Caco-2 (cell line): ENCODE measurements at regions not wholly inside any gene's neighbourhood (a gene's known extent, or its start where the extent isn't known, plus 50 kb on each side); places are given as distances from the start of the nearest gene placed in this dataset.

Experiments
- BruUV-seq: library from RNA; stranded (reverse); fragments of 400-500 nt; replicated peaks from 2 replicates; lab custom pipeline; 2021; lab: Mats Ljungman, UMichigan
- CTCF ChIA-PET: fragments of 300-600 bp; sonication (Branson Sonifier 250); formaldehyde crosslinking; loops from one replicate; lab custom pipeline; 2022; ENCODE audit warnings: antibody characterized with exemption; lab: Charles Lee
- POLR2A ChIA-PET: fragments of 300-600 bp; sonication (Branson Sonifier 250); formaldehyde crosslinking; loops from one replicate; lab custom pipeline; 2022; ENCODE audit warnings: antibody characterized with exemption; lab: Charles Lee
- DNase-seq, 2 experiments: peaks; one replicate each; pipeline versions ENCODE4 v3.0.0 to v3.0.0-alpha.2; 2020 to 2022
- H3K27me3 ChIP-seq: replicated peaks from 2 replicates; pipeline ENCODE4 v1.6.0; 2011; ENCODE audit warnings: low read length; ENCODE audit not compliant: control insufficient read depth, insufficient read depth
- H3K36me3 ChIP-seq: 2 replicates; pipeline ENCODE4 v1.5.1; 2011; ENCODE audit warnings: low read length; ENCODE audit not compliant: control insufficient read depth, insufficient read depth
- H3K4me1 ChIP-seq: fragments of 250-450 bp; sonication (Bioruptor Pico); 2 replicates; pipeline ENCODE4 v1.5.1; 2020; ENCODE audit warnings: mild to moderate bottlenecking
- H3K4me3 ChIP-seq: 2 replicates; pipeline ENCODE4 v1.5.1; 2011; ENCODE audit warnings: low read depth, mild to moderate bottlenecking, control low read depth, low read length
- H3K9me3 ChIP-seq: fragments of 250-450 bp; sonication (Bioruptor Pico); 2 replicates; pipeline ENCODE4 v1.5.1; 2020; ENCODE audit warnings: mild to moderate bottlenecking, moderate library complexity
- H3K27ac Mint-ChIP-seq: one replicate; pipeline ENCODE4 v1.8.0; 2022; ENCODE audit warnings: mixed read lengths; ENCODE audit not compliant: unreplicated experiment
- H3K27me3 Mint-ChIP-seq: one replicate; pipeline ENCODE4 v1.8.0; 2022; ENCODE audit warnings: mixed read lengths; ENCODE audit not compliant: insufficient read depth, unreplicated experiment
- H3K36me3 Mint-ChIP-seq: one replicate; pipeline ENCODE4 v1.8.0; 2022; ENCODE audit warnings: mild to moderate bottlenecking, mixed read lengths; ENCODE audit not compliant: insufficient read depth, unreplicated experiment
- H3K4me1 Mint-ChIP-seq: one replicate; pipeline ENCODE4 v1.8.0; 2022; ENCODE audit warnings: low read depth, mixed read lengths; ENCODE audit not compliant: unreplicated experiment
- H3K4me3 Mint-ChIP-seq: one replicate; pipeline ENCODE4 v1.8.0; 2022; ENCODE audit warnings: mild to moderate bottlenecking, moderate library complexity, mixed read lengths; ENCODE audit not compliant: unreplicated experiment
- H3K9me3 Mint-ChIP-seq: one replicate; pipeline ENCODE4 v1.8.0; 2022; ENCODE audit warnings: mixed read lengths; ENCODE audit not compliant: unreplicated experiment
- intact Hi-C: fragments of 100-400 bp; cut with micrococcal nuclease; formaldehyde crosslinking; loops from one replicate; pipeline ENCODE4 v1.10.0; 2022; ENCODE audit not compliant: unreplicated experiment
- TF ChIP-seq, protein P1 (sequence below), 2 experiments: fragments of 200-600 bp in 1 of 2; IDR thresholded peaks; 1 replicate in 1 of 2; 2 replicates in 1 of 2; pipeline versions ENCODE4 v1.5.1 to v1.8.0; 2011 to 2022; ENCODE audit warnings: antibody characterized with exemption in 1 of 2, control low read depth in 1 of 2, inconsistent platforms in 1 of 2, low read depth in 1 of 2, low read length in 1 of 2, mild to moderate bottlenecking in 1 of 2, moderate library complexity in 1 of 2; ENCODE audit not compliant: insufficient read depth in 1 of 2, severe bottlenecking in 1 of 2, unreplicated experiment in 1 of 2

DNA sequence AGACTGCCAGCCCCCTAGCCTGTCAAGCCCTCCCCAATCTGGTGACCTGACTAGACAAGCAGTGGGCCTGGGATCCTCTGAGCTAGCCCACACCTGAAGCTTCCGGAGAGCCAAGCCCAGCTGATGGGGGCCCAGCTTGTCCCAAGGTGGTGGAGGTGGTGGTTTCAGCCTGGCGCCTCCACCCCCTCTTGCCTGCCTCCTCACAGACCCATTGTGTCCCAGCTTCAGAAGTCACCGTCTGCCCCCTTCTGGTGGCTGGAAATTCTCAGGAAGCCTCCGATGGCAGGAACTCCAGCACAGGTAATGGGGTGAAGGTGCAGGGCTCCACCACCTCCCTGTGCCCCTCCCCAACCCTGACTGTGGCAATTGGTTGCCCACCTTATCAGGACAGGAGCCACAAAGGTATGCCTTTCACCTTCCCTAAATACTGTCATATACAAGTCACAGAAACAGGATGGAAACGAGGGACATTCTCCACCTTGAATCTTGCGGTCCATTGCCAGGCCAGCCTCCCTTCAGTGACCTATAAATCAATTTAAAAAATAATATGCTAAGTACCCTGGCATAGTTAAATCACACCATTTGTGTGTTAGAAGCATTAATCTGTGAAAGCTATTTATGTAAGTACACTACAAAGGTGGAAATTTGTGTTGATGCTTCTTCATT, 66.0 kb upstream of the ZNF423 start:
- TF ChIP-seq, protein P1, sequence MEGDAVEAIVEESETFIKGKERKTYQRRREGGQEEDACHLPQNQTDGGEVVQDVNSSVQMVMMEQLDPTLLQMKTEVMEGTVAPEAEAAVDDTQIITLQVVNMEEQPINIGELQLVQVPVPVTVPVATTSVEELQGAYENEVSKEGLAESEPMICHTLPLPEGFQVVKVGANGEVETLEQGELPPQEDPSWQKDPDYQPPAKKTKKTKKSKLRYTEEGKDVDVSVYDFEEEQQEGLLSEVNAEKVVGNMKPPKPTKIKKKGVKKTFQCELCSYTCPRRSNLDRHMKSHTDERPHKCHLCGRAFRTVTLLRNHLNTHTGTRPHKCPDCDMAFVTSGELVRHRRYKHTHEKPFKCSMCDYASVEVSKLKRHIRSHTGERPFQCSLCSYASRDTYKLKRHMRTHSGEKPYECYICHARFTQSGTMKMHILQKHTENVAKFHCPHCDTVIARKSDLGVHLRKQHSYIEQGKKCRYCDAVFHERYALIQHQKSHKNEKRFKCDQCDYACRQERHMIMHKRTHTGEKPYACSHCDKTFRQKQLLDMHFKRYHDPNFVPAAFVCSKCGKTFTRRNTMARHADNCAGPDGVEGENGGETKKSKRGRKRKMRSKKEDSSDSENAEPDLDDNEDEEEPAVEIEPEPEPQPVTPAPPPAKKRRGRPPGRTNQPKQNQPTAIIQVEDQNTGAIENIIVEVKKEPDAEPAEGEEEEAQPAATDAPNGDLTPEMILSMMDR (IDR thresholded peaks at IDR 0.05; ENCODE audit: insufficient read depth in 1 of 2, low read depth in 1 of 2, low read length in 1 of 2, severe bottlenecking in 1 of 2, unreplicated experiment in 1 of 2), result peak; percentile 90 to 93
- Histone ChIP-seq H3K36me3 (no peaks in the 10 kb centered on the region), H3K4me1 (0 out of 2 replicates have a peak, but pooled peaks cover 3% of the 10 kb centered on the region), H3K27me3 (no peaks in the 10 kb centered on the region), H3K4me3 (no peak overlapping the region), H3K9me3 (no peaks in the 10 kb centered on the region)
- DNase-seq, result peak; percentile 83 to 88
- ChIA-PET CTCF (interaction anchor here (0.7 to 5.7 kb wide), 13 partner anchors 8 to 390 kb away, joined by 3 to 91 read pairs (median 4); partner anchors contain the start of gene ZNF423), POLR2A (no interaction called here)
- no peak overlapping the region for H3K4me3 Mint-ChIP-seq
- H3K4me1 Mint-ChIP-seq, result no peaks in the 10 kb centered on the region
- intact Hi-C loops, result loop anchor here (1.0 to 5.0 kb wide), 6 partner anchors 22 to 515 kb away; no protein-coding TSS in a partner anchor
- peaks cover 8% of the 10 kb centered on the region for H3K27me3 Mint-ChIP-seq
- H3K36me3 Mint-ChIP-seq, result no peaks in the 10 kb centered on the region
- no TSS peak for BruUV-seq
- no peaks in the 10 kb centered on the region for H3K9me3 Mint-ChIP-seq
- no peak overlapping the region for H3K27ac Mint-ChIP-seq

DNA sequence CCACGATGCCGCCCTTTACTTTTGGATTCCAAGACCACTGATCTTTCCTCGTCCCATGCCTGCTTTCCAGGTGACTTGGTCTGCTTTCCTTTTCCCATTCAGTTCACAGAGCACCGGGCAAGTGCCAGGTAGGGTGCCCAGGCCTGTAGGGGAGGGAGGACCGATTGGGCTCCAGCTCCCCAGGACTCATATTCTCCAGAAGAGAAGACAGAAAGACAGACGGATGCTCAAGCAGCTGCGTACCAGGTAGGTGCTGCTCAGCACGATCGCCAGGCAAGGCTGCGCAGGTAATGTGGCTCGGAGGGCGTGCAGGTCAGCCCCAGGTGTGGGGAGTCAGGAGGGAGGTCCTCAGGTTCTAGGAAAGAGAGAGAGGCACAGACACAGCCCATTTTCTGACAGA, 67.5 kb upstream of the ZNF423 start:
- intact Hi-C loops, result loop anchor here (2.0 to 5.0 kb wide), 3 partner anchors 315 to 516 kb away; no protein-coding TSS in a partner anchor
- Mint-ChIP-seq H3K27ac (no peak overlapping the region), H3K4me3 (no peak overlapping the region), H3K36me3 (no peaks in the 10 kb centered on the region), H3K9me3 (no peaks in the 10 kb centered on the region), H3K4me1 (no peaks in the 10 kb centered on the region), H3K27me3 (peaks cover 12% of the 10 kb centered on the region)
- POLR2A ChIA-PET, result no interaction called here
- H3K36me3 ChIP-seq, result no peaks in the 10 kb centered on the region
- no peaks in the 10 kb centered on the region for H3K27me3 ChIP-seq
- DNase-seq, result no peak
- 0 out of 2 replicates have a peak, but pooled peaks cover 3% of the 10 kb centered on the region for H3K4me1 ChIP-seq
- no TSS peak for BruUV-seq
- no peaks in the 10 kb centered on the region for H3K9me3 ChIP-seq
- no peak overlapping the region for H3K4me3 ChIP-seq
- TF ChIP-seq, protein P1 (IDR thresholded peaks at IDR 0.05; ENCODE audit: insufficient read depth in 1 of 2, low read depth in 1 of 2, low read length in 1 of 2, severe bottlenecking in 1 of 2, unreplicated experiment in 1 of 2), result no peak
- CTCF ChIA-PET, result interaction anchor here (1.0 to 5.7 kb wide), 4 partner anchors 35 to 279 kb away, joined by 3 to 91 read pairs (median 6); partner anchors contain the start of gene ZNF423

DNA sequence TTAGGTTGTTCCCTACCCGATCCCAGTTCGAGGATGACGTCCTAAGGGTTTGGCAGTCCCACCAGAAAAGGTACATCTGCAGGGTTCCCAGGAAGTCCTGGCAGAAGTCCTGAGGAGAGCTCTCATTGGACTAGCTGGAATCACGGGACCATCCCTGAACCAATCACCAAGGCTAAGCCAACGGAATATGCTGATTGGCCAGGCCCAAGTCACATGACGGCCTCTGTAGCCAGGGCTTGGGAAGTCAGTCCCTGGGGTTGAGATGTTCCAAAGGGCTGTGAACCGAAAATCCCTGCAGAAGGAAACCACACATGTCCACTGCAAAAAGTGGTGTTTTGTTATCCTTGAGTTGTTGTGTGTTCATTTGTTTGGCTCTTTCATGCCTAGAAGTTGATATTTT, 68.2 kb upstream of the ZNF423 start:
- intact Hi-C loops, result loop anchor here (5.0 kb wide), 2 partner anchors 432 to 517 kb away; no protein-coding TSS in a partner anchor

More for the DNA sequence above, 68.2 kb upstream of the ZNF423 start:
- Mint-ChIP-seq H3K27ac (no peak overlapping the region), H3K27me3 (peaks cover 14% of the 10 kb centered on the region), H3K9me3 (no peaks in the 10 kb centered on the region), H3K4me1 (no peaks in the 10 kb centered on the region), H3K36me3 (no peaks in the 10 kb centered on the region), H3K4me3 (no peak overlapping the region)
- H3K9me3 ChIP-seq, result no peaks in the 10 kb centered on the region
- H3K27me3 ChIP-seq, result no peaks in the 10 kb centered on the region
- peak; percentile 32 to 61 for DNase-seq
- no peaks in the 10 kb centered on the region for H3K36me3 ChIP-seq
- no TSS peak for BruUV-seq
- H3K4me3 ChIP-seq, result no peak overlapping the region
- TF ChIP-seq, protein P1 (IDR thresholded peaks at IDR 0.05; ENCODE audit: insufficient read depth in 1 of 2, low read depth in 1 of 2, low read length in 1 of 2, severe bottlenecking in 1 of 2, unreplicated experiment in 1 of 2), result no peak
- 0 out of 2 replicates have a peak, but pooled peaks cover 3% of the 10 kb centered on the region for H3K4me1 ChIP-seq
- ChIA-PET POLR2A (interaction anchor here (0.5 kb wide), 1 partner anchor 19 kb away, joined by 5 read pairs; no protein-coding TSS in a partner anchor), CTCF (interaction anchor here (5.7 kb wide), 1 partner anchor 66 kb away, joined by 91 read pairs; the partner anchor contains the start of gene ZNF423)
